ENCODE measurements at regions not wholly inside any gene's neighbourhood (a gene's known extent, or its start where the extent isn't known, plus 50 kb on each side); places are given as distances from the start of the nearest gene placed in this dataset.

DNA sequence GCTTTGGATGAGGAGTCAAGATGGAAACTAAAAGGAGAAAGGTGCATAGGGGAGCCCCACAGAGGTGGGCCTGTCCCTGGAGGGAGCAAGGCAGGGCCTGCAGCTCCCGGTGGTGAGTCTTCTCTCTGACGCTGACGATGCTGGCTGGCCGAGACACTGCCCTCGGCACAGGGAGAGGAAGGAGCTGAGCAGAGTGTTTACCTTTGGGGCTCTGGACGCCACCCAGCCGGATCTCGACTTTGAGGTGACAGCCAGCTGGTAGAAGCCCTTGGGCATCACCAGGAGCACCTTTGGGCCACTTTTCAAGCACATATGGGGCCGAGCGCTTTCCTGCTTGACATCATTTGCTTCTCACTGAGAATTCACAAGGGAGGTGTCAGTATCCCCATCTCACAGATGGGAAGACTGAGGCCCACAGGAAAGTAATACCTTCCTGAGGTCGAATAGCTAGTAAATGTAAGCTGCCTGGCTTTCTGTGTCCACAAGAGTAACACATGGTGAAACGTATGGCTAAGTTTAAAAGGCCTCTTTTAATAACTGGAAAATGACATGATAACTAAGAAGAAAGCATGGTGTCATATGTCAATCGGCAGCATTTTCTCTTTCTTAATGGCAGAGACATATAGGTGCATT lies 294.3 kb upstream of the TNRC6C start:
- H3K79me2 ChIP-seq (ENCODE audit: insufficient read depth, low read depth): no peaks in the 10 kb centered on the region
- H2AFZ ChIP-seq (ENCODE audit: low read depth): no peak overlapping the region
- no peak overlapping the region for H3K4me2 ChIP-seq
- H3K27ac ChIP-seq: no peak overlapping the region
- TF ChIP-seq, protein P1, sequence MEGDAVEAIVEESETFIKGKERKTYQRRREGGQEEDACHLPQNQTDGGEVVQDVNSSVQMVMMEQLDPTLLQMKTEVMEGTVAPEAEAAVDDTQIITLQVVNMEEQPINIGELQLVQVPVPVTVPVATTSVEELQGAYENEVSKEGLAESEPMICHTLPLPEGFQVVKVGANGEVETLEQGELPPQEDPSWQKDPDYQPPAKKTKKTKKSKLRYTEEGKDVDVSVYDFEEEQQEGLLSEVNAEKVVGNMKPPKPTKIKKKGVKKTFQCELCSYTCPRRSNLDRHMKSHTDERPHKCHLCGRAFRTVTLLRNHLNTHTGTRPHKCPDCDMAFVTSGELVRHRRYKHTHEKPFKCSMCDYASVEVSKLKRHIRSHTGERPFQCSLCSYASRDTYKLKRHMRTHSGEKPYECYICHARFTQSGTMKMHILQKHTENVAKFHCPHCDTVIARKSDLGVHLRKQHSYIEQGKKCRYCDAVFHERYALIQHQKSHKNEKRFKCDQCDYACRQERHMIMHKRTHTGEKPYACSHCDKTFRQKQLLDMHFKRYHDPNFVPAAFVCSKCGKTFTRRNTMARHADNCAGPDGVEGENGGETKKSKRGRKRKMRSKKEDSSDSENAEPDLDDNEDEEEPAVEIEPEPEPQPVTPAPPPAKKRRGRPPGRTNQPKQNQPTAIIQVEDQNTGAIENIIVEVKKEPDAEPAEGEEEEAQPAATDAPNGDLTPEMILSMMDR (conservative IDR thresholded peaks at IDR 0.05; ENCODE audit: low read depth, low read length): no peak
- H3K36me3 ChIP-seq (ENCODE audit: insufficient read depth): no peaks in the 10 kb centered on the region
- peaks cover 36% of the 10 kb centered on the region for H3K4me1 ChIP-seq (ENCODE audit: low read depth, poor library complexity, severe bottlenecking)
- H3K4me3 ChIP-seq (IDR thresholded peaks at IDR 0.05; ENCODE audit: insufficient read depth, low read depth, low read length): no peak overlapping the region
- H3K9ac ChIP-seq: no peak overlapping the region
- H3K27me3 ChIP-seq (ENCODE audit: insufficient read depth, low read depth): no peaks in the 10 kb centered on the region
- no peaks in the 10 kb centered on the region for H4K20me1 ChIP-seq (ENCODE audit: insufficient read depth)

DNA sequence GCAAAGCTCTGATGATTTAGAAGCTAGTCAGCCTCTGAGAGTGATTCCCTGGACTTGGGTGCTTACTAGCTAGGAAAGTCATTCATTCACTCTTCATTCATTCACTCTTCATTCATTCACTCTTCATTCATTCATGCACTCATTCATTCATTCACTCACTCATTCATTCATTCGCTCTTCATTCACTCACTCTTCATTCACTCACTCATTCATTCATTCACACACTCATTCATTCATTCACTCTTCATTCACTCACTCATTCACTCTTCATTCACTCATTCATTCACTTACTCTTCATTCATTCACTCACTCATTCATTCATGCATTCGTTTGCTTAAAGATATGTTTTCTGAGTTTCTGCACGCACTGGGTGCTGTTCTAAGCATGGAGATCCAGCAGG lies 292.7 kb upstream of the TNRC6C start:
- H3K36me3 ChIP-seq (ENCODE audit: insufficient read depth): no peaks in the 10 kb centered on the region
- H4K20me1 ChIP-seq (ENCODE audit: insufficient read depth): no peaks in the 10 kb centered on the region
- no peak overlapping the region for H3K4me3 ChIP-seq (IDR thresholded peaks at IDR 0.05; ENCODE audit: insufficient read depth, low read depth, low read length)
- H3K27me3 ChIP-seq (ENCODE audit: insufficient read depth, low read depth): no peaks in the 10 kb centered on the region
- H2AFZ ChIP-seq (ENCODE audit: low read depth): peak overlapping the region; percentile 87
- TF ChIP-seq, protein P1 (conservative IDR thresholded peaks at IDR 0.05; ENCODE audit: low read depth, low read length): no peak
- H3K9ac ChIP-seq: peak overlapping the region; percentile 54; the same call in 1 of the 2 replicates
- no peaks in the 10 kb centered on the region for H3K79me2 ChIP-seq (ENCODE audit: insufficient read depth, low read depth)
- peak overlapping the region; percentile 82 for H3K27ac ChIP-seq
- H3K4me1 ChIP-seq (ENCODE audit: low read depth, poor library complexity, severe bottlenecking): peaks cover 36% of the 10 kb centered on the region
- H3K4me2 ChIP-seq: peak overlapping the region; percentile 69

DNA sequence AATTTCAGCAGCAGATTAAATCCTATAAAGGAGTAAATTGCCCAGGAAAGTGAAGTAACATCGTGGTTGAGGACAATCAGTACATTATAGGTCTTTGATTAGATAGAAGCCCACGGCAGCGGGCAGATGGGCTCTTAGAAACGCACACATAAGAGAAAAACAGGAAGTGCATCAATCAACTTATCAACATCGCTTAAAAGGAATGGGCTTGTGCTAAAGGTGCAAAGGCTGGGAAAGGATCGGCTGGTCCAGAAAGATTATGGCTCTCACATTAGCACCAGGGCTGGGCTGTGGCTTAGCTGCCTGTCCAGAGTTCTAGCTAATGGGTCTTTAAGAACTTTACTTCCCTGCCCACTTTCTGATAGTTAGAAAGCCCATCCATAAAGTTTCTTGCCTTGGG lies 292.0 kb upstream of the TNRC6C start:
- Histone ChIP-seq H2AFZ (ENCODE audit: low read depth) (peak overlapping the region; percentile 87), H3K4me1 (ENCODE audit: low read depth, poor library complexity, severe bottlenecking) (peaks cover 36% of the 10 kb centered on the region), H3K27ac (peak overlapping the region; percentile 82), H3K79me2 (ENCODE audit: insufficient read depth, low read depth) (no peaks in the 10 kb centered on the region), H3K4me3 (IDR thresholded peaks at IDR 0.05; ENCODE audit: insufficient read depth, low read depth, low read length) (no peak overlapping the region), H3K27me3 (ENCODE audit: insufficient read depth, low read depth) (no peaks in the 10 kb centered on the region), H3K4me2 (peak overlapping the region; percentile 69), H4K20me1 (ENCODE audit: insufficient read depth) (no peaks in the 10 kb centered on the region), H3K9ac (peak overlapping the region; percentile 54), H3K36me3 (ENCODE audit: insufficient read depth) (no peaks in the 10 kb centered on the region)
- TF ChIP-seq, protein P1 (conservative IDR thresholded peaks at IDR 0.05; ENCODE audit: low read depth, low read length): no peak

DNA sequence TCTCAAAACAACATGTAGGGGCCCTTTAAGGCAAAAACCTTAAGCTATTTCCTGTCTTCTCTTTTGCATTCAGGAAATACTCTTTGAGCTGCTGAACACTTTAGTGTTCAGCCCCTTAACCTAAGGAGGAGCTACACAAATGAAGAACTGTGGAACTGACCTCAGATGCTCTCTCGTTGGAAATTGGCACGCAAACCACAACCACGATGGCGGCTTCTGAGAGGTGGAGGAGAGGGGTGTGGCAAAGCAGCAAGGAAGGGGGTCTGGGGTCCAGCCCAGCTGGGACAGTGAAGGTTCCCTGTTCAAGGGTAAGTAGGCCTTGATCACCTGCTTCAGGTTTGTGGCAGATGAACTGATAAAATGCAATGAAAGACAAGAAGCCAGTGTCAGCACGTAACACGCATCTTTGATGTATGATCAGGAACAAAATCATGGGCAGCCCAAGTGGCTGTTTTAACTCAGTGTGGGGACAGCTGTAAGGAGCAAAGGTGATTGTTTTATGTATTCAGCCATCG lies 291.6 kb upstream of the TNRC6C start:
- H2AFZ ChIP-seq (ENCODE audit: low read depth): peak overlapping the region; percentile 87
- peak overlapping the region; percentile 82 for H3K27ac ChIP-seq
- H3K9ac ChIP-seq: peak overlapping the region; percentile 54
- peak overlapping the region; percentile 69 for H3K4me2 ChIP-seq
- H3K27me3 ChIP-seq (ENCODE audit: insufficient read depth, low read depth): no peaks in the 10 kb centered on the region
- no peak overlapping the region for H3K4me3 ChIP-seq (IDR thresholded peaks at IDR 0.05; ENCODE audit: insufficient read depth, low read depth, low read length)
- H4K20me1 ChIP-seq (ENCODE audit: insufficient read depth): no peaks in the 10 kb centered on the region
- TF ChIP-seq, protein P1 (conservative IDR thresholded peaks at IDR 0.05; ENCODE audit: low read depth, low read length): no peak; the same call in 1 of the 2 replicates
- H3K4me1 ChIP-seq (ENCODE audit: low read depth, poor library complexity, severe bottlenecking): peaks cover 36% of the 10 kb centered on the region
- H3K79me2 ChIP-seq (ENCODE audit: insufficient read depth, low read depth): no peaks in the 10 kb centered on the region
- no peaks in the 10 kb centered on the region for H3K36me3 ChIP-seq (ENCODE audit: insufficient read depth)
